IMR-90 (cell line): ENCODE measurements at regions not wholly inside any gene's neighbourhood (a gene's known extent, or its start where the extent isn't known, plus 50 kb on each side); places are given as distances from the start of the nearest gene placed in this dataset.

ENCODE experiments used
- ATAC-seq: fragments of 200-7000 bp; cut with Tn5 transposase; 2 replicates; pipeline ENCODE4 v1.9.1; 2020; ENCODE audit warnings: low read depth, mild to moderate bottlenecking, moderate library complexity
- BruUV-seq: library from RNA; stranded (reverse); fragments of 400-500 nt; replicated peaks from 2 replicates; lab custom pipeline; 2021; lab: Mats Ljungman, UMichigan
- CTCF ChIA-PET: fragments of 300-600 bp; formaldehyde crosslinking; extraction: SDS; loops from one replicate; lab custom pipeline; 2021; ENCODE audit warnings: antibody characterized with exemption; lab: Yijun Ruan, JAX
- POLR2A ChIA-PET: fragments of 300-600 bp; sonication (Branson Sonifier 250); formaldehyde crosslinking; loops from one replicate; lab custom pipeline; 2022; ENCODE audit warnings: antibody characterized with exemption; ENCODE audit not compliant: unreplicated experiment; lab: Charles Lee
- DNase-seq: peaks from one replicate; pipeline ENCODE4 v3.0.0; 2013
- H2AFZ ChIP-seq: replicated peaks from 2 replicates; pipeline ENCODE3; 2013; ENCODE audit warnings: low read length, mild to moderate bottlenecking; ENCODE audit not compliant: poor library complexity
- H2AK5ac ChIP-seq: 2 replicates; pipeline ENCODE4 v1.6.1; 2013; ENCODE audit warnings: low read depth, low read length, inconsistent platforms
- H2AK9ac ChIP-seq: replicated peaks from 2 replicates; pipeline ENCODE3; 2013; ENCODE audit warnings: mild to moderate bottlenecking, low read depth, low read length, moderate library complexity; ENCODE audit not compliant: poor library complexity
- H2BK120ac ChIP-seq: 2 replicates; pipeline ENCODE4 v1.6.1; 2013; ENCODE audit warnings: low read depth, low read length, inconsistent platforms
- H2BK15ac ChIP-seq: 3 replicates; pipeline ENCODE4 v1.6.1; 2013; ENCODE audit warnings: low read depth, low read length, inconsistent platforms
- H2BK20ac ChIP-seq: 2 replicates; pipeline ENCODE4 v1.6.1; 2013; ENCODE audit warnings: low read depth, mild to moderate bottlenecking, inconsistent platforms, low read length, moderate library complexity
- H2BK5ac ChIP-seq: 2 replicates; pipeline ENCODE4 v1.6.1; 2013; ENCODE audit warnings: mild to moderate bottlenecking, low read depth, low read length, inconsistent platforms; ENCODE audit not compliant: poor library complexity, severe bottlenecking
- H3K14ac ChIP-seq: replicated peaks from 2 replicates; pipeline ENCODE4 v1.6.1; 2013; ENCODE audit warnings: low read depth, low read length, inconsistent platforms
- H3K18ac ChIP-seq: 2 replicates; pipeline ENCODE4 v1.6.1; 2013; ENCODE audit warnings: low read depth, low read length, control low read depth
- H3K23ac ChIP-seq: 2 replicates; pipeline ENCODE4 v1.6.1; 2013; ENCODE audit warnings: low read depth, low read length, inconsistent platforms
- H3K27ac ChIP-seq: 2 replicates; pipeline ENCODE4 v1.5.1; 2013; ENCODE audit warnings: mild to moderate bottlenecking, control low read depth, low read length; ENCODE audit not compliant: insufficient read depth
- H3K27me3 ChIP-seq: 2 replicates; pipeline ENCODE4 v1.6.1; 2013; ENCODE audit warnings: low read length; ENCODE audit not compliant: control insufficient read depth, insufficient read depth
- H3K36me3 ChIP-seq: 2 replicates; pipeline ENCODE4 v1.6.1; 2013; ENCODE audit warnings: low read length, mixed read lengths; ENCODE audit not compliant: control insufficient read depth, insufficient read depth
- H3K4ac ChIP-seq: 2 replicates; pipeline ENCODE4 v1.6.1; 2013; ENCODE audit warnings: low read depth, low read length, inconsistent platforms
- H3K4me1 ChIP-seq: 2 replicates; pipeline ENCODE4 v1.6.1; 2013; ENCODE audit warnings: low read length, mixed read lengths; ENCODE audit not compliant: control insufficient read depth, insufficient read depth
- H3K4me2 ChIP-seq: 2 replicates; pipeline ENCODE4 v1.6.1; 2013; ENCODE audit warnings: low read depth, mild to moderate bottlenecking, control low read depth, low read length, moderate library complexity
- H3K4me3 ChIP-seq: 2 replicates; pipeline ENCODE4 v1.5.1; 2013; ENCODE audit warnings: low read depth, mild to moderate bottlenecking, control low read depth, low read length, moderate library complexity; ENCODE audit not compliant: insufficient read depth
- H3K56ac ChIP-seq: 2 replicates; pipeline ENCODE4 v1.6.1; 2013; ENCODE audit warnings: low read length, inconsistent platforms; ENCODE audit not compliant: insufficient read depth; ENCODE audit errors: extremely low read depth
- H3K79me1 ChIP-seq, 2 experiments: 2 replicates each; pipeline ENCODE4 v1.6.1; 2013; ENCODE audit warnings: low read length in 2 of 2, inconsistent platforms in 1 of 2, low read depth in 1 of 2
- H3K9ac ChIP-seq: 2 replicates; pipeline ENCODE4 v1.6.1; 2013; ENCODE audit warnings: low read depth, low read length, control low read depth
- H3K9me1 ChIP-seq: 2 replicates; pipeline ENCODE4 v1.6.1; 2013; ENCODE audit warnings: low read length, inconsistent platforms; ENCODE audit not compliant: insufficient read depth
- H3K9me3 ChIP-seq: 2 replicates; pipeline ENCODE4 v1.6.1; 2013; ENCODE audit warnings: low read length; ENCODE audit not compliant: control insufficient read depth, insufficient read depth
- H4K20me1 ChIP-seq: 2 replicates; pipeline ENCODE4 v1.6.1; 2013; ENCODE audit warnings: low read length, inconsistent platforms; ENCODE audit not compliant: insufficient read depth
- H4K5ac ChIP-seq: 2 replicates; pipeline ENCODE4 v1.6.1; 2013; ENCODE audit warnings: mild to moderate bottlenecking, low read depth, low read length, control low read depth
- H4K8ac ChIP-seq, 2 experiments: 2 replicates each; pipeline ENCODE4 v1.6.1; 2013; ENCODE audit warnings: low read depth in 2 of 2, low read length in 2 of 2, control low read depth in 1 of 2, inconsistent platforms in 1 of 2
- H4K91ac ChIP-seq: 2 replicates; pipeline ENCODE4 v1.6.1; 2013; ENCODE audit warnings: low read depth, low read length, inconsistent platforms; ENCODE audit not compliant: insufficient read depth
- BHLHE40 ChIP-seq: fragments of 150-350 bp; IDR thresholded peaks from 2 replicates; pipeline ENCODE4 v1.6.1; 2016; ENCODE audit warnings: mild to moderate bottlenecking, low read depth, low read length
- CHD1 ChIP-seq: IDR thresholded peaks from 2 replicates; pipeline ENCODE4 v1.6.1; 2012; ENCODE audit warnings: low read depth, low read length, improper control_type of control experiment
- ELK1 ChIP-seq: fragments of 150-350 bp; IDR thresholded peaks from 2 replicates; pipeline ENCODE4 v1.6.1; 2016; ENCODE audit warnings: low read depth, mild to moderate bottlenecking, low read length, moderate library complexity, borderline replicate concordance
- FOS ChIP-seq: fragments of 150-350 bp; IDR thresholded peaks from 2 replicates; pipeline ENCODE4 v1.6.1; 2016; ENCODE audit warnings: low read depth, low read length
- MAFK ChIP-seq: IDR thresholded peaks from 2 replicates; pipeline ENCODE4 v1.6.1; 2012; ENCODE audit warnings: low read depth, low read length, improper control_type of control experiment
- MAZ ChIP-seq: IDR thresholded peaks from 2 replicates; pipeline ENCODE4 v1.6.1; 2012; ENCODE audit warnings: low read depth, mild to moderate bottlenecking, low read length, improper control_type of control experiment, moderate library complexity, borderline replicate concordance
- MXI1 ChIP-seq: IDR thresholded peaks from 2 replicates; pipeline ENCODE4 v1.6.1; 2012; ENCODE audit warnings: low read depth, mild to moderate bottlenecking, low read length, moderate library complexity, borderline replicate concordance
- POLR2A ChIP-seq: IDR thresholded peaks from 2 replicates; pipeline ENCODE4 v1.6.1; 2012; ENCODE audit warnings: mild to moderate bottlenecking, low read depth, low read length
- RAD21 ChIP-seq: IDR thresholded peaks from 2 replicates; pipeline ENCODE4 v1.6.1; 2012; ENCODE audit warnings: low read length, improper control_type of control experiment
- RCOR1 ChIP-seq: IDR thresholded peaks from 2 replicates; pipeline ENCODE4 v1.6.1; 2012; ENCODE audit warnings: mild to moderate bottlenecking, low read length, improper control_type of control experiment; ENCODE audit not compliant: insufficient replicate concordance
- RFX5 ChIP-seq: IDR thresholded peaks from 2 replicates; pipeline ENCODE4 v1.8.0; 2012; ENCODE audit warnings: low read depth, mild to moderate bottlenecking, low read length, moderate library complexity
- SMC3 ChIP-seq: fragments of 150-350 bp; IDR thresholded peaks from 2 replicates; pipeline ENCODE4 v1.6.1; 2016; ENCODE audit warnings: low read depth, mild to moderate bottlenecking, antibody characterized with exemption, low read length, moderate library complexity
- USF2 ChIP-seq: fragments of 150-350 bp; IDR thresholded peaks from 2 replicates; pipeline ENCODE4 v1.6.1; 2017; ENCODE audit warnings: mild to moderate bottlenecking, antibody characterized with exemption, low read length, low read depth
- WGBS, 2 experiments: methylation state at CpG; one replicate each; pipeline versions ENCODE4 v1.1.5 to v1.1.7; 2013; ENCODE audit warnings: missing lambda C conversion rate in 2 of 2; ENCODE audit not compliant: insufficient read length in 1 of 2; ENCODE audit errors: extremely low coverage in 2 of 2; 5-methylcytosine and 5-hydroxymethylcytosine counted together
- dilution Hi-C: fragments of 300-500 bp; cut with HindIII; formaldehyde crosslinking; loops from one replicate; pipeline ENCODE4 v1.14.3; 2018; ENCODE audit warnings: low sequenced_read_pairs; ENCODE audit not compliant: unreplicated experiment
- in situ Hi-C: fragments of 300-500 bp; cut with MboI; formaldehyde crosslinking; loops from 3 replicates; pipeline ENCODE4 v1.14.3; 2019; ENCODE audit warnings: low sequenced_read_pairs, inconsistent platforms, mixed read lengths
- intact Hi-C: fragments of 100-400 bp; cut with micrococcal nuclease; formaldehyde crosslinking; loops from 2 replicates; pipeline ENCODE4 v1.10.0; 2022

- ChIA-PET CTCF (no interaction called here), POLR2A (no interaction called here)
- TF ChIP-seq BHLHE40 (no peak), MAZ (no peak), USF2 (no peak), CHD1 (no peak), RFX5 (no peak), RAD21 (no peak), SMC3 (no peak), FOS (no peak), POLR2A (no peak), MXI1 (no peak), RCOR1 (no peak), ELK1 (no peak), MAFK (no peak)
- Histone ChIP-seq H4K20me1 (no peaks in the 10 kb centered on the region), H3K14ac (no peak overlapping the region), H3K4ac (no peak overlapping the region), H3K4me3 (no peak overlapping the region), H3K36me3 (no peaks in the 10 kb centered on the region), H2BK5ac (no peak overlapping the region), H3K9me1 (no peaks in the 10 kb centered on the region), H2AK5ac (no peak overlapping the region), H3K4me1 (no peaks in the 10 kb centered on the region), H2BK20ac (no peak overlapping the region), H2AFZ (no peak overlapping the region), H3K79me1 (no peaks in the 10 kb centered on the region), H3K9ac (no peak overlapping the region), H2BK15ac (no peak overlapping the region), H3K18ac (no peak overlapping the region), H3K27ac (no peak overlapping the region), H4K8ac (no peak overlapping the region), H2BK120ac (no peak overlapping the region), H4K5ac (no peak overlapping the region), H3K9me3 (no peaks in the 10 kb centered on the region; the same call in 1 of the 2 replicates), H2AK9ac (no peak overlapping the region), H3K23ac (no peak overlapping the region), H4K91ac (no peak overlapping the region), H3K27me3 (no peaks in the 10 kb centered on the region), H3K56ac (no peak overlapping the region), H3K4me2 (no peak overlapping the region)
- dilution Hi-C loops (no loop called here), in situ Hi-C loops (no loop called here), intact Hi-C loops (no loop called here)
- DNase-seq = no peak
- ATAC-seq = no peak
- no TSS peak for BruUV-seq
- WGBS, 2 experiments = no CpG with 5 or more reads among the region's 3 CpGs
Observed at GRCh38 chr6:92849636-92850035, 569.7 kb downstream of the EPHA7 start.
